HG02571 (cell line): ENCODE measurements at regions not wholly inside any gene's neighbourhood (a gene's known extent, or its start where the extent isn't known, plus 50 kb on each side); places are given as distances from the start of the nearest gene placed in this dataset.

Source experiments
- ATAC-seq: cut with Tn5 transposase; IDR thresholded peaks from one replicate; pipeline ENCODE4 v1.9.1; 2021; ENCODE audit warnings: mild to moderate bottlenecking, moderate library complexity; ENCODE audit not compliant: unreplicated experiment

DNA sequence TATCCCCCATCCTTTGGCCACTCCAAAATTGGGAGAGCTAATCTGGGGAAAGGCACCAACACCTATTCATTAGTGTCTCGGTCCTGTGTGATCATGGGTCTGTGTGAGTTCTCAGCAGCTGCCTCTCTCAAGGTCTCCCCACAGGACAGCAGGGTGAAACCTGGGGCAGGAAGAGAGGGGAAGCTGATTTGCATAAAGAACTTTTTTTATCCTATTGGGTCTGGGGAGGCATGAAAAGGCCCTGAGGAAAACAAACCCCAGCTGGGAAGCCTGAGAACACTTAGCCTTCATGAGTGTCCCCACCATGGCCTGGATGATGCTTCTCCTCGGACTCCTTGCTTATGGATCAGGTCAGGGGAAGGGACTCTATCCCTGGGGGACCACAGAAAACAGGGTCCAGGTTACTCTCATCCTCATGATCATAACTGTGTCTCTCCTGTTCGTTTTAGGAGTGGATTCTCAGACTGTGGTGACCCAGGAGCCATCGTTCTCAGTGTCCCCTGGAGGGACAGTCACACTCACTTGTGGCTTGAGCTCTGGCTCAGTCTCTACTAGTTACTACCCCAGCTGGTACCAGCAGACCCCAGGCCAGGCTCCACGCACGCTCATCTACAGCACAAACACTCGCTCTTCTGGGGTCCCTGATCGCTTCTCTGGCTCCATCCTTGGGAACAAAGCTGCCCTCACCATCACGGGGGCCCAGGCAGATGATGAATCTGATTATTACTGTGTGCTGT is 116.0 kb upstream of the TOP3B start:
- no peak for ATAC-seq

DNA sequence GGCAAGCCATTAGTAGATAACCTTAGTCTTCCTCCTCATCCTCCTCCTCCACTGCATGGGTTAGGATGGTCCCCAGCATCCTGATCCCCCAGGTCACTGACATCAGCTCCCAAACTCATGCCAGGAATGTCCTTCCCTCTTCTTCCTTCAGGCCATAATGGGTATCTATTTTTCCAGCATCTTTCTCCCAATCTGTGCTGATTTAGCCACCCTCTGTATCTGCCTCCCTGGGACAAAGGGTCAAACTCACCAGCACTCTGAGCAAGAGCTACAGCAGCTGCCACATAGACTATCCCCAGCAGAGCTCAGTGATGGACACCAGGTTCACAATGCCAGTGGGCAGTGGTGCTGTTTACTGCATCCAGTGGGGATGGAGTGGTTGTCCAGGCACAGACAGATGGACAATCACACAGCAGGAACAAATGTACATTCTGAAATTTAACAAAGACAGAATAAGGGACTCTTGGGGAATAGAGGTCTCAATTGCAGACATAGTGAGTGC is 115.2 kb upstream of the TOP3B start:
- ATAC-seq: no peak

DNA sequence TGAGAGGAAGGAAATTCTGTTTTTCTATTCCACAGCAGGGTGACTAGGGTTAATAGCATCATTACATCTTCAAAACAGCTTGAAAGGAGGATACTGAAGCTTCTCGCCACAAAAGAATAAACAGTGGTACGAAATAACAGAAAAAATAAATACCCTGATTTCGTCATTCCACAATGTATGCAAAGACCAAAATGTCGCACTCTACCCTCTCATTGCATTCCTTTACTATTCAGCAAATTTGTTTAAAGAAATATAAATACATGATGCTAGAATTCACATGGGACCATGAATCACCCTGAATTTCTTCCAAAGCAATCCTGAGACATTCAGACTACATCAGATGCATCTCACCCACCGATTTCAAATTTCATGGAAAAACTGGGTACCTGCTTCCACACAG is 112.3 kb upstream of the TOP3B start:
- no peak for ATAC-seq

DNA sequence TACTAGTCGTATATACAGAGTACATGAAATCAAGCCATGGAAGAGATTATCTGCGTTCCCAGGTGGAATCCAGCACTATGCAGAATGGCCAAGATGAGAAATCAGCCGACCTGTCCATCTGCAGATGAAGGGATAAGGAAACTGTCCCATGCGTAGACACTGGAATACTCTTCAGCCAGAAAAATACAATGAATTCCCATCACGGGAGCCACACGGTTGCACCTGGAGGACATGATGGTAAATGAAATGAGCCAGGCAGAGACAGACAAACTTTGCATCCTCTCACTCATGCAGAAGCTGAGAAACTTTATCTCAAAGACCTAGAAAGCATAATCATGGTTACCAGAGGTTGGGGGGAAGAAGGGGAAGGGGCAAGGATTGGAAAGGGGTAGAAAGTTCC is 111.9 kb upstream of the TOP3B start:
- no peak for ATAC-seq

DNA sequence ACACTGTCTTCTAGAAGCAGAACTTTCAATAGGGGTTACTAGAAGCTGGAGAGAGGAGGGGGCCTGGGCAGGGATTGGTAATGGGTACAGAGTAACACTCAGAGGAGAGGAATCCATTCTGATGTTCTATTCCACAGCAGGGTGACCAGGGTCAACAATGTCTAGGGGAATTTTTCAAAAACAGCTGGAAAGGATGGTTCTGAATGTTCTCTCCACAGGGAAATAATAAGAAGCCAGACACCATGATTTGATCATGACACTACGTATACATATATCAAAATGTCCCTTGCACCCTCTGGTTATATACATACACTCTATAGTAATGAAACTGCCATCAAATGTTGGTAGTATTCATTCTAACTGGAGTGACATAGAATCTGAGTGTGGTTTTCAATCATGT is 111.2 kb upstream of the TOP3B start:
- ATAC-seq: no peak

DNA sequence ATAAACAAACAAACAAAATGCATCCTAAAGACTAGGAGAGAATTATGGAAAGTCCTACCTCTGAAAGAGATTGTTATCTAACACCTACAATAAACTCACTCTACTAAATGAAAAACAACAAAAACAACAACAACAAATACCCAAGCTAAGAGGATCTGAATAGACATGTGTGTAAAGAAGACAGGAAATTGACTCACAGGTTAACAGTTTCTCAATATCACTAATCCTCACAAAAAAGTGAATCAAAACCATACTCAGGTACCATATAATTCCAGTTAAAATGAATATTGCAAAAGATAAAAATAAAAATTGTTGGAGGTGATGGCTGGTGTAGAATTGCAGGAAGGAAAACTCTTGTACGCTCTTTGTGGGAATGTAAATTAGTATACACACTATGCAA is 110.4 kb upstream of the TOP3B start:
- no peak for ATAC-seq

DNA sequence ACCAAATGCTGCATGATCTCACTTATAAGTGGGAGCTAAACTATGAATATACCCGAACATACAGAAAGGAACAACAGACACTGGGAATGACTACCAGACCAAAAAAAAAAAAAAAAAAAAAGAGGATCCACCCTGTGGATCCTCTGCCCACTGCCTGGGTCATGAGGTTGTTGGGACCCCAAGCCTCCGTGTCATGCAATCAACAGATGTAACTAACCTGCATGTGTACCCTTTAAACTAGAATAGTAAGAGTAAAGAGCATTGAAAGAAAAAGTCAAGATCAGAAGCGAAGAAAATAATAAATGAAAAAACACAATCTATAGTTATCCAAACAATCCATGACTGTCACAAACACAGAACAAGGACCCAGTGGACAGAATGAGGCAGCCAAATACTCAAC is 109.5 kb upstream of the TOP3B start:
- no peak for ATAC-seq

DNA sequence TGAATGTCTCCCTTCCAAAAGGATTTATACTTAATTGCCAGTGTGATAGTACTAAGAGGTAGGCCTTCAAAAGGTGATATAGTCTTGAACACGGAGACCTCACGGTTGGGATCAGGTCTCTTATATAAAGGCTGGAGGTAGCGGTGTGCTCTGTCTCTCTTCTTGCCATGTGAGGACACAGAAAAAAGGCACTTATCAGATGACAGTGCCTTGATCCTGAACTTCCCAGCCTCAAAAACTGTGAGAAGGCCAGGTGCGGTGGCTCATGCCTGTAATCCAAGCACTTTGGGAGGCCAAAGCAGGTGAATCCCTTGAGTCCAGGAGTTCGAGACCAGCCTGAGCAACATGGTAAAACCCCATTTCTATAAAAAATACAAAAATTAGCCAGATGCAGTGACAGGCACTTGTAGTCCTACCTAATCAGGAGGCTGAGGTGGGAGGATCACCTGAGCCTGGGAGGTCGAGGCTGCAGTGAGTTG is 108.9 kb upstream of the TOP3B start:
- no peak for ATAC-seq

DNA sequence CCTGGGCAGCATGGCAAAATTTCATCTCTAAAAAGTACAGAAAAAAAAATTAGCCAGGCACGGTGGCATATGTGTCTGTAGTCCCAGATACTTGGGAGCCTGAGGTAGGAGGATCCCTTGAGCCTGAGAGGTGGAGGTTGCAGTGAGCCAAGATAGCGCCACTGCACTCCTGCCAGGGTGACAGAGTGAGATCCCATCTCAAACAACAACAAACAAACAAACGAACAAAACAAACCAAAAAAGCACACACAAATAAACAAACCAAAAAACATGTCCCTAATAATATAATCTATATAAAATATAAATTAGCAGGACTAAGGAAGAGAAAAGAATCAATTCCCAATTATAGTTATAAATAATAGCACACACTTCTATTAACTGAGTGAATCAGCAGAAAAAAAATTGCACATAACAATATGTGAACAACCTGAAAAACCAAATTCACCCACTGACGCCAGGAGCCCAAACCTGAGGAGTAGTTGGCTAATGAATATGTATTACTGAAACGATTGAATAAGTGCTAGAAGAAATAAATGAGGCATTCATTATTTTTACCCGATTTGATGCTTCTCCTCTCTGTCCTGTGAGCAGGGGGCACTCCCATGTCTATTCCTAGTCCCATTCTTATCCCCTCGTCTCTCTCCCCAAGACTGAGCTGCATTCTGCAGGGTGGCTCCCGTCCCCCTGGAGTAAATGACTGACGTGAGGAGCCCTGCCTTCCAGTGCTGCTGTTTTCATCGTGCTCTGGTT is 108.2 kb upstream of the TOP3B start:
- no peak for ATAC-seq

DNA sequence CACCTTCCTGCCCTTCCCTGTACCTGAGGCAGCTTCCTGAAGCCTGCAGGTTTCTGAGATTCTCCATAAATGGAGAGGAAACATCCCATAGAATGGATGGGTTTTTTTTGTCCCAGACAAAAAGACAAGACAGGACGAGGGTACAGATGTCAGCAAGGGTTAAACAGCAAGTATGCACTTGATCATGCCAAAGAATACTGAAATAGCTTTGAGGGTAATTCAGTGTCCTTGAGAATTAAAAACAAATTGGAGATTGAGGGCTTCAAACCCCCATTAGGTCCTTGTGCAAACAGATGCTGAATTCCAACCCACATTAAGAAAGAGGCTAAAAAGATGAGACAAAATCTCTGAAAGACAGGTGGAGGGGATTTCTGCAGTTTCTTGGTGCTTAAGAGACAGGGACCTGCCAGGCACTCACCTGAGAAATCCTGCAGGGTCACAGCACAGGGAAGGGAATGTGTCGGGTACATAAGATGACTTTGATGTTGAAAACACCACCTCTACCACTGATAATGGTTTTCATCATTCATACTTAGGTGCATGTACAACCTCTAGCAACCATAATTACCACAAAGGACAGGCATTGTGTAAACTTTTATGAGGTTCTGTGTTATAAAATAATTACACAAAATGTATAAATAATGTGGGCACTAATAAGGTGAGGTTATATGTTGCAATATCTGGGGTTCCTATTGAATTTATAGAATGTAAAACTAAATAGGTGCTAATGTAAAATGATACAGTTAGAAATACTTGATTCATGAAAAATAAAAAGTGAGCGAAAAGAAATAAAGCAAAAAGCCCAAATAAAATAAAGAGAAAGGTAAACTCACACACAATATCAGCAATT is 107.1 kb upstream of the TOP3B start:
- no peak for ATAC-seq

DNA sequence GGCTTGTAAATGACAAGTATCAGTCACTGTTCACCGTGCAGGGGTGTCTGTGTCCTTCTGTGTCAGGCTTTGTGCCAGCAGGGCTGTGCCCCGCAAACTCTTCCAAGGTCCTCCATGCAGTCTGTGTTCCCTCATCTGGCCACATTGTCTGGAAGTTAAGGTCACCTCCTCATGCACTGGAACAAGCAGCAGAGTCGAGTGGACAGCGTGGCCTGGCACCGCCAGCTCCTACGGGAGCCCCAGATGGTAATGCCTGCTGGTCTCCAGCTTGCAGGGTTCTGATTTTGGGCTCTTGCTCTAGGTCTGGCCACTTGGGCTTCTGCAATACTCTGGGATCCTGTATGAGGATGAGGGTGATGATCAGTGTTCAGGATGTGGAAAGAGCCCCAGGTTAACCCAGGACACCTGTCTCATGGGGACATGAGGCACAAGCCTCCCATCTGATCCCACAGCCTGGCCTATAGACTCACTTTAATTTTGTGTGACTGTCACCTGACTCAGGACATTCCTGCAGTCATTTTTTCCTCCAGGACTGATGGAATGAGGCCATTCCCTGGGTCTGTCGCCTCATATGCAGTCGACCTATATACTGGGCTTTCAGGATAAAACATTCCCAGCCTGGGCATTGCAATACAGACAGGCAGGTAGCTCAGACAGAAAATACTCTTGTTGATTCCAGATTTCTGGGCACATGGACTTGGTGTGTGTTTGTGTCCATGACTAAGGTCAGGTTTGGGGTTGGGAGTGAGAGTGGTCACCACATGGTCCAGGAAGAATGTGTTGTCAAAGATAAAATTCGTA is 106.3 kb upstream of the TOP3B start:
- no peak for ATAC-seq

DNA sequence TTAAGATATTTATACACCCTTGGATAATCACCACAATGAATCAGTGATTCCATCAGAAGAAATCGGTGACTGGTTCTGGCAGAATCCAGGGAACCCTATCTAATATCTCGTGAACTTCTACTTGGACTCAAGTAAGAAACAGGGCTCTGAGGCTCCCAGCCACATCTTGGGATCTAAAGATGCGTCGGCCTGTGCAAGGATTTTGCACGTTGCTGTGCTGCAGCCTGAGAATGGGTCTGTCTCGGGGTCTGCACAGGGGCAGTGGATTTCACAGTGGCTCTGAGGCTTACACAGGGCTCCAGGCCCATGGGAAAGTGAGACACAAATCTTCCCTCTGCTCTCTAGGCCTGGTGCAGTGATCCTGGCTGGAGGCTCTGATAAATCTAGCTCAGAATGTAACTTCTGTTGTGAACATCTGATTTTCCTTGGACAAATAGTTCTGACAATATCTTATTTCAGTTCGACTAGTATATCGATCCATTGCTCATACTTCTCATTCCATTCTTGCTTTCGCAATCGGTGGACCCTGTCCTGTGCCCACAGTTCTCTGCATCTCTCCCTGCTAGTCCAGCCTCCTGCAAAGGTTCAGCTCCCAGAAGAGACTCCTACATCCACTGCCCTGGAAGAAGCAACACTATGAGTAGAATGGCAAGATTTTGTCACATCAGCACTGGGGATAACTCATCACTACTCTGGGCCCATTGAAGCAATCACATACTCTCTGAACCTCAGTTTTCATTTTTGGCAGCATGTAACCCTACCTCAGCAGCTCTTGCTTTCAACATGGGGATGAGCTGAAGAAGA is 105.5 kb upstream of the TOP3B start:
- ATAC-seq: no peak

DNA sequence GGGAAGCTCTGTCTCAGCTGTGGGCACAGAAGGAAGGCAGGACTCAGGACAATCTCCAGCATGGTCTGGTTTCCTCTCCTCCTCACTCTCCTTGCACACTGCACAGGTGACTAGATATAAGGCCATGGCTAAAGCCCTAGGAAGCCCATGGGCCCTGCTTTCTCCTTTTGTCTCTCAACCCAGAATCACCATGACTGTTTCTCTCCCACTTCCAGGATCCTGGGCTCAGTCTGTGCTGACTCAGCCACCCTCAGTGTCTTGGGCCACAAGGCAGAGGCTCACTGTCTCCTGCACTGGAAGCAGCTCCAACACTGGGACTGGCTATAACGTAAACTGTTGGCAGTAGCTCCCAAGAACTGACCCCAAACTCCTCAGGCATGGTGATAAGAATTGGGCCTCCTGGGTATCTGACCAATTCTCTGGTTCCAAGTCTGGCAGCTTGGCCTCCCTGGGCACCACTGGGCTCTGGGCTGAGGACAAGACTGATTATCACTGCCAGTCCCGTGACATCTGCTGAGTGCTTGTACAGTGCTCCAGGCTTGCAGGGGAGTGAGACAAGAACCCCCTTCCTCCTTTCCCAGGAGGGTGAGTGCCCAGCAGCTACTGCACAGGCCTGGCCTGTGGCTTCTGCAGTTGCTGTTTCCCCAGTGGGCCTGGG is 104.0 kb upstream of the TOP3B start:
- no peak for ATAC-seq

DNA sequence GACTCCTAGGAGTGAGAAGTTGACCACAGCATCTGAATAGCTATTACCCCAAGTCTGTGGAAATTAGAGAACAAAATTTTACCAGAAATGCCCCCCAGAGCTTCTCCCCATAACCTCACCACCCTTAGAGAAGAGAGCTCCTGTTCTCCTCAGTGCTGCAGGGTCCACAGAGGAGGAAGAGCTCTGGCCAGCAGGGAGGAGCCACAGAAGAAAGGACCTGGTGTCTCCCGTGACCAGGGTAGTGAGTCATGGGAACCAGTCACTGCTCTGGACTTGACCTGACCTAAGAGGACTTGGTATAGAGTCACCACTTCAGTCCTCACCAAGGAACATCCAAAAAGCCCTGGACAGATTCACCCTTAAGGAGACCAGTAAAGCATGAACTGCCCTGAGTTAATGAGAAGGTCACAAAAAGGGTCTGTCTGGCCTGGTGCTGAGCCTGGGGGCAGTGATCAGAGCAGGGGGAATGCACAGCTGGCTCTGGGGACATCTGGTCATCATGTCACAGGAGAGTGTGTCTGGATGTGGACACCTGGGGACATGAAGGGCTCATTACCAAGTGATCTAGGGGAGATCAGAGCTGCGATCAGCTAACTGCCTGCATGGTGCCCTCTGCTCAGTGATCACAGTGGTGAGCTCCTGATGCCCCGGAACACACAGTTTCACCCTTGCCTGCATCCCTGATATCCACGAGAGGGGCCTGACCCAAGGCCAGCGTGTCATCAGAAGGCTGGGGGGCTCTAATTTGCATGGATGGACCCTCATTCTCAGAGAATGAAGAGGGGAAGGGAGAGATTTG is 103.3 kb upstream of the TOP3B start:
- no peak for ATAC-seq

DNA sequence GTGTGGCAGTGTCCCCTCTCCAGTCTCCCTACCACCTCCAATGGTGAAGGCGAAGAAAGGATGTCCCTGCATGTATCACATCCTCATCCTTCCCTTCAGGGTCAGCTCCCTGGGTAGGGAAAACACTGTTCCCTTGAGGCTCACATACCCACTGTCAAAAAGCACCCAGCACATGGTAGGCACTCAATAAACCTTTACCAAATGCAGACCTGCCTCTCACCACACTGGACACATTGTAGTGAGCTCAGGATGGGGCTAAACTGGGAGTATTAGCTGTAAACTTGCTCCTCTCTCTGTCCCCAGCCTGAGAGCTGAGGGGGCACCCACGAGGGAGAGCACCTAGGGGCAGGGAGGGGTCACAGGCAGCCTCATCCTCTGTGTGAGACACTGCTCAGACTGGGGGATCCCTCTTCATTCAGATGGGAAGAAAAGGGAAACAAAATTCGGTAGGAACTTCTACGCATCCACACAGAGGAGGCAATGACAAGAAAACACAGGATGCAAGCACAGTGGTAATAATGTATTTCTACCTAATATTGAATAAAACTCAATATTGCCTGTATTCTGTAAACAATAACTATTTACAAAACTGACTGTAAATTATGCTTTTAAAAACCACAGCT is 101.6 kb upstream of the TOP3B start:
- ATAC-seq: no peak

DNA sequence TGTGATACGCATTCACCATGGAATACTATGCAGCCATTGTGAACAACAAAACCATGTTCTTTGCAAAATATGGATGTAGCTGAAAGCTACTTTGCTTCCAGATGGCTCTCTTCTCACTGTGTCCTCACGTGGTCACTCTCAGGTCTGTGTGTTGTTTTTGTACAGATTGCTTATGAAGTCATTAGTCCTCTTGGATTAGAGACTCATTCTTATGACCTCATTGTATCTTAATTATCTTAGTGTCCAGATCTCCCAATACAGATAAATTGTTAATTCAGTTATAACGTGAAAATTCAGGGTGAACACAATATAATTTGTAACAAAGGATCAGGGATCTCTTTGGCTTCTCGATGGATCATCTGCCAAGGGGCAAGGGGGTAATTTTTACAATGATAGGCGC is 100.4 kb upstream of the TOP3B start:
- ATAC-seq: no peak

DNA sequence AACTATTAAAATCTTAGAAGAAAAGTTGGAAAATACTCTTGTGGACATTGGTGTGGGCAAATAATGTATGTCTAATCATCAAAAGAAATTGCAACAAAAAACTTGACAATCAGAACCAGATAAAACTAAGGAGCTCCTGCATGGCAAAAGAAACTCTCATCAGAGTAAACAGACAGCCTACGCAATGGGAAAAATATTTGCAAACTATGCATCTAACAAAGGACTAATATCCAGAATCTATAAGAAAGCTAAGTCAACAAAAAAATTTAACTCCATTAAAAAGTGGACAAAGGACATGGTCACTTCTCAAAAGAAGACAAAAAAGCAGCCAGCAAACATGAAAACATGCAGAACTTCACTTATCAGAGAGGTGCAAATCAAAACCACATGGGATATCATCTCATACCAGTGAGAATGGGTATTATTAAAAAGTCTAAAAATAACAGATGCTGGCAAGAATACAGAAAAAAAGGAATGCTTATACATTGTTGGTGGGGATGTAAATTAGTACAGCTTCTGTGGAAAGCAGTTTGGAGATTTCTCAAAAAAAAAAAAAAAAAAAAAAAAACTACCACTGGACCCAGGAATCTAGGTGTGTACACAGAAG is 99.7 kb upstream of the TOP3B start:
- ATAC-seq: no peak

DNA sequence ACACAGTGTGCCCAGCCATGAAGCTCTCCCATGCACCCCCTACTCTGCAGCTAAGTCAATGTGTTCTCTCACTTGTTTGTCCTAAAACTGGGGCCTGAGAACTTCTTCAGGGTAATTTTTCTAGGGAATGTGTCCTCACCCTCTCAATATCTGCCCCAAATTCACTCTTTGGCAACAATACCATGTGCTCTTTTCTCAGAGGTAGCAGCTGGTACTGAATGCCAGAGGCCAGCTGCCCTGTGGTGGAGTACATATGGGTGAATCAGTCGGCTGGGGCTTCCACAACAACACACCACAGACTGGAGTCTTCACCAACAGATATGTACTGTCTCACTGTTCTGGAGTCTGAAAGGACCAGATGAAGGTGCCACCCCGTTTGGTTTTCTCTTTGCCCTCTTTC is 97.7 kb upstream of the TOP3B start:
- no peak for ATAC-seq
